COR-L47 (cell line): ENCODE measurements at regions not wholly inside any gene's neighbourhood (a gene's known extent, or its start where the extent isn't known, plus 50 kb on each side); places are given as distances from the start of the nearest gene placed in this dataset.
A peak's percentile ranks its signal among the peaks of the same experiment; 100 is the strongest.
"Not testable (repeated sequence)": the region's sequence is repeated elsewhere in the genome, so short reads cannot be mapped to it uniquely, and the experiment has no call there.

ENCODE experiments used
- DNase-seq: peaks from one replicate; lab custom pipeline; 2025; lab: John Stamatoyannopoulos, UW

DNA sequence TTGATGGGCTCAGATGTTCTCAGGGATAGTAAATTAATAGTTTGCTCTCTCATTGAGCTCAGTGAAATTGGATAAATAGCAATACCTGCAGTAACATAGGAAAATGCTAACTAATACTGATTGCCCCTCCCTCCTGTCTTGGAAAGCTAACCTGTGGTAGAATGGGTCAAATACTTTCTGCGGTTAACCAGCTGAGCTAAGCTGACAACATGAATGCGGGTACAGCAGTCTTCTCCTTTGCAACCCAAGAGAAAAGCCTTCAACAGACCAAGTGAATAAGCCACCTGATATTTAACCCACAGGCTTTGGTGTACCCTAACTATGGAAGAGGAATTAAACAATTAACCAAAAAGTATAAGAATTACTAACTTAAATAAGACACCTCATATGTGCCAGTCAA lies 408.3 kb upstream of the MAF start:
- no peak for DNase-seq

DNA sequence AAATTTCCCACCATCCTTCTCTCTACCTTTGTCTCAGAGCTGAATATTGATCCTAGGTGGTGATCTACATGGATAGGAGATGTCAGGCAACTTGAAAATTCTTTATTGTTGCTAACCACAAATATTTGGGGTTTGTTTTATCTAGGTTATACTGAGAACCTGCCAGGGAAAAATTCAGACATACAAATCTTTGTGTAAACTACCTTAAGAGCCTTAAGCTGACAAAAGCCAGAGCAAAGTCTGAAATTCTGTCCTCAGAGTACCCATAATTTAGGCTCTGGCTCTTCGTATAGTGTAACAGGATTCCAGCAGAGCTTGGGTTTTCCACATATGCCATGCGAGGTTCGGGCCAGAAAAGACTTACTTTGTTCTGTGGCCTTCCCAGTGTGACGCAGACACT lies 406.7 kb upstream of the MAF start:
- no peak for DNase-seq

DNA sequence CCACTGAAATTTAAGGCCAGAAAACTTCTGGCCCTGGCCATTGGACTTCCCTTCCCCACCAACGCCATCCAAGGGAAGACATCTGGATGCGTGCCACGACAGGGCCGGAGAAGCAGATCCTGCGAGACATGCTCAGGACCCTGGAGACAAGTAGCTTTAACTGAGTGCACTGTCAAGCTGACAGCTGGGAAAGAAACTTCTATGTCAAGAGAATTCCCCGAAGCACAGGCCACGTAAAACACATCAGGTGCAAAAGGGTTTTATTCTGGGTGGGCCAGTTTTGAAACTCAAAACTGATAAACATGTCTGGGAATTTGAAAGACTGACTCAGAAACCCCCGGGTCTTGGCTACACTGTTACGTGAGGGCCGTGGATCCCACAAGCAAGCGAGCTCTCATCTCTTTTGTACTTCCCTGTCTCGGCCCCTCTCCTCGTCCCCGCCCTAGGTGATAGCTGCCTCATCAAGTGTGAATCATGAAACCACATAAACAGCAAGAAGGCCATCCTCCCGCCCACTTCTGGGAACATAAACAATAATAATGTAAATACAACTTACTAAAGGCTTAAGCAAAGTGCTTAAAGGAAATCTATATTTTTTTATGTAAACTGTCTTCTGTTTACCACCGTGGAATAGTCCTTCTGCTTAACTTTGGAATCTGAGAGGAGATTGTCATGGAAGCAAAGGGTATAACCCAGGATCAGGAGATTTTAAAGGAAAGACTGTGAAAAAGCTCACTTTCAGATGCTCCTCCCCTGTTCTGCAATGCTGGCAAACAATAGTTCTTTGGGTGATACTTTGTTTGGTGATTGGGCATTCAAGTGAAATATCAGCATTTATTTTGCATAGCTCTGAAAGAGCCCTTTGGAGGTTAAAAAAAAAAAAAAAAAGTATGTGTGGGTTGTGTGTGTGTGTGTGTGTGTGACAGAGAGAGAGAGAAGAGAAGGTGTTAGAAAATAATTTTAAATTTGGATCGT lies 406.0 kb upstream of the MAF start:
- no peak for DNase-seq

DNA sequence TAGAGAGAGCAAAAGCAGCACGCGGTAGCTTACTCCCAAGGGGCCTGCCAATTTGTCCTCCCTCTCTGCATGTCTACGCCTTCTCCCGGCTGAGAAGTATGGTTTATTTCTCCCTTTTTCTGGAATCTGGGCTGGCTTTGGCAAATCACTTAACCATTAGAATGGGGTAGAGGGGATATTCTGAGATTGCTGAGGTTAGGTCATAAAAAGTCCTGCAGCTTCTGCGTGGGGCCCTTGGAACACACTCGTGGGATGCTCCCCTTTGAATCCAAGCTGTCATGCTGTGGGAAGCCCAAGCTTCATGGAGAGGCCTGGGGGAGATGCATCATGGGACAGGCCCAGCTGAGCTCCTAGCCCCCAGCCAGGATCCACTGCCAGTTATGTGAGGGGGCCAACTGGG lies 403.6 kb upstream of the MAF start:
- DNase-seq: no peak

DNA sequence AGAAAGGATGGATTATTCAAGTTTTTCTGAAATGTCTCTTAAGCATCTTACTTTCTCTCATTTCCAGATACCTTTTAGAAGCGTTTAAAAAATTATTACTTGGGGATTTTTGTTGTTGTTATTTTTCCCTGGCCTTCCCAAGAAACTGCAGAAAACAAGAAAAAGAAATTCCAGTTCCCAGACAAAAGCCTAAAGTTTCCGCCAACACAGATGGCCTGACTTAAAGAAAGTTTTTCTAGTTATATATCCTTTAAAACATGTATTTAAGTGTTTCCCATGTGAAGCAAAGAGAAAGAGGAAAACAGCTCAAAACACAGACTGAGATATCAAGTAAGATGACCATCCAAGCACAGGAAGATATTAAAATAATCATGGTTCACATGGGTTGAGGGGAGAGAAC lies 401.7 kb upstream of the MAF start:
- no peak for DNase-seq

DNA sequence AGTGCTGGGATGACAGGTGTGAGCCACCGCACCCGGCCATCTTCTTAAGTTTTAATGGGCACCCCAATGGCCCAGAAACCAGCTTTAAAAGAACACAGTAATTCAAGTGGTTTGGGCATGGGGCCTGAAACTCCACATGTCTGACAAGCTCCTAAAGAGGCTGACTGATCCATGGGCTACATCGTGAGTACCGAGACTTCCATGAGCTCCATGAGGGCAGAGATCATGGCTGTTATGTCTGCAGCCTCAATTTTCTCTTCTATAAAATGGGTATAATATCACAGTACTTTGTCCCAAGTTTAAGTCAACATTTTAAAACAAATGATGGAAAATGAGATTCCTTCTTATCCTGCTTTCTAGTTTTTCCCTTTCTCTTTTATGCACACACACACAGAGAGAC lies 397.6 kb upstream of the MAF start:
- no peak for DNase-seq

DNA sequence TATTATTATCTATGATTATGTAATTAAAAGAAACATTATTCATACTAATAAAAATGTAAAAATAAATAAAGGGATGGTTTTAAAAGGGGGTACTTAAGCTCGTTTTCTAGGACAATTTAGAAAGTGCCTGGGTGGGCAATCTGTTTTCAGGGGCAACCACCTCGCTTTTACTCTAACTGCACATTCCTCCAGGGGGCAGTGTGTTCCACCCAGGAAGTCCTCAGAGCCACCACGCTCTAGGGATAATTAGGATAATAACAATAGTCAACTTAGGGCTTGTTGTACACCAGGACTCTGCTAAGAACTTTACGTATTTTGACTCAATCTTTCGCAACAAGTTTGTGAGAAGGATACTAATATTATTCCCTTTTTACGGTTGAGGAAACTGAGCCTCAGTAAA lies 396.7 kb upstream of the MAF start:
- peak; percentile 2 for DNase-seq

DNA sequence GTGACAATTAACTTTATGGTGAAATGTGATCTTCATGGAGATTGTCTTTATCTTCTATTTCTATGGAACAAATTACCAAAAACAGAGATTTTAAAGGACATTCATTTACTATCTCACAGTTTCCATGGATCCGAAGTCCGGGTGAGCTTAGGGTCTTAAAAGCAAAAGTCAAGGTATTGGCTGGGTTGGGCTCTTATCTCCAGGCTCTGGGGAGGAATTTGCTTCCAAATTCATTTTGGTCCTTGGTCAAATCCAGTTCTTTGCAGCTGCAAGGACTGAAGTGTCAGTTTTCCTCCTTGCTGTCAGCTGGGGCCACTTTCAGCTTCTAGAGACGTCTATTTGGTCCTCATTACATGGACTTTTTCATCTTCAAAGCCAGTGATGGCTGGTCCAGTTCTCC lies 395.8 kb upstream of the MAF start:
- DNase-seq: no peak

DNA sequence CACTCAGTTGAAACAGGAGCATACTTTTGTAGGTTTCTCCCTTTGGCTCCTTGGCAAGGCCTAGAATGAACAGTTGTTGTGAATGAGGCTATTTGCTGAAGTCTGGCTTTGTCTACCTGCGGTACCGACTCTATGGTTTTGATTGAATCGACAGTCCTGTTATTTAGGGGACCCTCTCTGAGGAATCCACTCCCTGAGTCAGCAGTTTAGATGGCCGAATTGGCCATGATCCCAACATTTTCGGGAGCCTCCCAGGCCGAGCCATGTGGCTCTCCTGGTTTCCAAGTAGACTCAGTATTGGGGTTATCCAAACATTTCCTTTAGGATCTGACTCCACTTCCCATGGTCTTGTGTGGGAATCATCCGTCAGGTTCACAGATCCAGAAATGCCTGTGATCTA lies 394.8 kb upstream of the MAF start:
- DNase-seq: no peak

DNA sequence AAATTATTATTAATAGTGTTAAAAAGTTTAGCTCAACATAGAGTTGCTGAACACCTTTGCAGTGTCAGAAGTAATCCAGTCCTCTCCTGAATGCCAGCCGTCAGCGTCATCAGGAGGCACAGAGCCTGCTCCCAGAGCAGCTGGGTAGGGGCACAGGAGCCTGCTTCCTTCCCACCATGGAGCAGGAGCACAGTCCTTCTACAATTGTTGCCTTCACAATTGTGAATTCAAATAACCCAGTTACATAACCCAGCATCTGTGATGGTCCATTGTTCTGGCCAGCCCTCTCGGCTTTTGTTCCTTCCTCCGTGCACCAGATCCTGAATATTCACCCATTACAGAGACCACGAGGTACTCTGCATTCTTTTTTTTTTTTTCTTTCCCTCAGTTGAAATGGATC lies 393.9 kb upstream of the MAF start:
- no peak for DNase-seq

DNA sequence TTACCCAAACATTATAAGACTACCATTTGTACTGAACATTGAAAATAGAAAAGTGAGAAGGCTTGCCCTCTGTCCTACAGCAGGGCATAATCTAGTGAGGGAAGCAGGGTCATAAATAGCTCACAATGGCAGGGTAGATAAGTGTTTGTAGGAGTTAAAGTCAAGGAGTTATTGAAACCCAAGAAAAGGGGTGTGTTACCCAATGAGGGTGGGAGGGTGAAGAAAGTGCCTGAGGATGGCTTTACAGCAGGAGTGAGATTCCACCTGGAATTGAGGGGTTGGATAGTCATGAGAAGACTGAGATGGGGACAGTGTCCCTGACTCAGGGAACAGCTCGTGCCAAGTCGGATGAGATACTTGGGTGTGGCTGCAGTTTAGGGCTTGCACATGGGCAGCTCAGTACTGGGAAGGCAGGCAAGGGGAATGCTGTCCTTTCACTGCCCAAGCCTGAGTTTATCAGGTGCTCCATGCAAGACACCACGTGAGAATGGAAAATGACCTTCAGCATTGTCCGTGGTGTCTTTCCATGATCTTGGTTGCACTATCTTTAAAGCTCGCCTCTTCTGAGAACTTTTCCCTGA lies 393.2 kb upstream of the MAF start:
- no peak for DNase-seq

DNA sequence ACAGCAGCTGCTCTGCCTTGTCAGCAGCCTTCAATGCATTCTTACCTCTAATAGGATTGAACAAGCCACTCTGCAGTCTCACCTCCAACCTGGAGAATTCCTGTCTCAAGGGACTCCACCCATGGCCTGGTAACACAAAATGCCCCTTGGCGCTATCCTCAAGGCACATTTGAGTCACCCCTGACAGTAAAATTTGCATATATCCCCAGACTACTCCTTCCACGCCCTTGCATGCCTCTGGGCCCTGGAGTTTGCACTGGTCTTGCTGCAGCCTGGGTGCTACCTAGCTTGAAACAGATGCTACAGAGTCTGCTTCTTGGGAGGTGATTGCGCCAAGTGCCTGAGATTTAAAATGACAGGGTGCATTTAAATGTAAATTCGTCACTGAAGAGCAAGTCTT lies 391.4 kb upstream of the MAF start:
- DNase-seq: no peak

DNA sequence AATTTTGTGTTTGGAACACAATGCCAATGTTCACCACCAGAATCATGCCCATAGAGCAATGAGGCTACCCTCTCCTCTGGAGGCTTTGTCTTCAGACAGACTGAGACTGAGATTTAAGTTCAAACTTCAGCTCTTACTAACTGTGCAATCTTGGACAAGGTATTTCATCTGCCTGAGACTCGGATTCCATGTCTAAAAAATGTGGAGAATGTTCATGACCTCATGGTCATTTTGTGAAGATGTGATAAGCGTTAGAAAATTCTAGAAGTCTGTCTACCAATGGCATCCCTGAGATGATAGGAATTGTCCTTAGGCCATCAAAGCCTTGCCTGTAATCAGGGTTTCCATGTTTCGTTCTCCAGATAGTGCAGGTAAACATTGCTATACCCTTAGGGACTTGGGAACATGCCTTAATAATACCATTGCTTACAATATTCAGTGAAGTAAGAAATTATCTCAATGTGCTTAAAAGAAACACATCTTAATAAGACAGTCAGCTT lies 388.2 kb upstream of the MAF start:
- DNase-seq: no peak

DNA sequence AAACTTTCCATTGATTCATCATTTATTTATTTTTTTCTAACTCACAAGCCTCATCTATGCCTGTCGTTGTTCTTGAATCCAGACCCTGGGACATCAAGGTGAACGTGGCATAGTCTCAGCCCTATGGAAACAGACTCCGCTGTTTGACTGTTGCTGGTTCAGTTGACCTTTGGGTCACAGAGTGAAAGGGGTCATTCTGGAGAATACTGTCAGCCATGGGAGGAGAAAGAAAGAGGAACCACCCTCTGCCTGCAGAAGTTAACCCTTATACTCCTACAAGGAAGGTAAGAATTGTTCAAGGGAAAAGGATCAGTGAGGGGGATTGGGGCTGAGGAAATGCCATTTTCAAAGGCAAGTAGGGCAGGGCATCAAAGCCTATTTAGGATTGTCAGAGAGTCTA lies 387.6 kb upstream of the MAF start:
- no peak for DNase-seq

DNA sequence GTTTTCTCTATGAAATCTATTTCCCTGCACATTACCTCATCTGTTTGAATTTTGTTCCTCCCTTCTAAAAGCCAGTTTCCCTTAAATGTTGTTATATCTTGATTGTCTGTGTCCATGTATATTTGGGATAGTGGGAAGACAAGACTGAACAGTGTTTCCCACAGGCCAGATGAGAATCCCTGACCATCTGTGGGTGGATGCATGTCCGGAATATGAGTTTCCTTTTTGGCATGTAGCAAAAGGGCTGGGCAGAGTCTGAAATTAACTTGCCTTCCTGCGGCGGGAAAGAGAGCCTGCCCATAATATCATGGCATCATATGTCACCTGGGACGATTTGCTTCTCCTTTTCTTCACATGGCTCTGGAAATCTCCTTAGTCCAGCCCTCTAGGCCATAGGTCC lies 385.8 kb upstream of the MAF start:
- DNase-seq: no peak

DNA sequence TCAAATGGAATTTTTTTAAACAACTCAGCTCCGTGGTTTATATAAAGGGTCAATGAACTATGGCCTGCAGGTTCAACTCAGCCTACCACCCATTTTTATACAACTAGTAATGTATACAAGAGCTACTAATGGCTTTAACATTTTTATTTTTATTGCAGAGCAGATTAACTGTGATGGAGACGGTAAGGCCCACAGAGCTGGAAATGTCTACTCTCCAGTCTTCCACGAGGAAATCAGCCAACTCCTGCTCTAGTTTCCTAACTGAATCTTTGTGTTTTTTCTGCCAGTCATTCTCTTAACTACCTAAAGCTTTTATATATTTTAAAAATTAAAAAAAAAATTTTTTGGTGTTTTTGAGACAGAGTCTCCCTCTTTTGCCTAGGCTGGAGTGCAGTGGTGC lies 385.1 kb upstream of the MAF start:
- DNase-seq: no peak

DNA sequence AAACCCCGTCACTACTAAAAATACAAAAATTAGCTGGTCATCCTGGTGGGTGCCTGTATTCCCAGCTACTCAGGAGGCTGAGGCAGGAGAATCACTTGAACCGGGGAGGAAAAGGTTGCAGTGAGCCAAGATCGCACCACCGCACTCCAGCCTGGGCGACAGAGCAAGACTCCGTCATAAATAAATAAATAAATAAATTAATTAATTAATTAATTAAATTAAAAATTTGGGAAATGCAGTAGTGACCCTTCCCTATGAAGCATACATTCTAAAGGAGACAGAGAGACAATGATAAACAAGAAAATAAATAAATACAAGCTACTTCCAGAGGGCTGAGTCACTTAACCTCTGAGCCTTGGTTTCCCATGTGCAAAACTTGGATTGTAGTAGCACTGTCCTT lies 383.6 kb upstream of the MAF start:
- DNase-seq: not testable (repeated sequence)

DNA sequence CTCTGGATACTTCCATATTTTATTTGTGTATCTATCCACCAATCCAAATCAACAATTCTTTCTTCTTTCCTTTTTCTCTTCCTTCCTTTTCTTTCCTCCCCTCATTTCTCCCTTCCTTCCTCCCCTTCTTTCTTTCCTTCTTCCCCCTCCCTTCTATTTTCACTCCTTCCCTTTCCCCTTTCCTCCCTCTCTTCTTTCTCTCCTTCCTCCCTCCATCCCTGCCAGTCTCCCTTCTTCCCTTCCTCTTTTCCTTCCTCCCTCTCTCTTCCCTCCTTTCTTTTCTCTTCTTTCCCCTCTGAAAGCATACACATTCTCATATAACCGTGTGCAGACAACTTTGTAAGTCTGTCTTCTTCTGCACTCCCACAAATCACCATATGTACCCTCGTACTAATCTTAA lies 382.3 kb upstream of the MAF start:
- no peak for DNase-seq

DNA sequence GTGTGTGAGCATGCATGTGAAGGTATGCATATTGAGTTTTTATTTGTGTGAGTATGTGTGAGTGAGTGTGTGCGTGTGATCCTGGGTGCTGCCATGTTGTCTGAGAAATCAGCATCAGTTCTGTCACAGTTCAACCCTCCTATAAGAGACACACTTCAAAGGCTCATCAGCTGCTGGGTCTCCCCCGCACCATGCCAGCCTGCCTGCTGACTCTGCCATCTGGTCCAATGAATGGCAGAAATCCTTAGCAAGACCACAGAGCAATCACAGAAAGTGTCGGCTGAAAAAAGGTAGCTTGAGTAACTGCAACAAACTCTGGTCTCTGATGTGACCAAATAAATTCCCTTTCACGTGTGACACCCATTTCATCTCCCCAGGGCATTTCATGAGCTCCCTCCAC lies 381.8 kb upstream of the MAF start:
- DNase-seq: no peak

DNA sequence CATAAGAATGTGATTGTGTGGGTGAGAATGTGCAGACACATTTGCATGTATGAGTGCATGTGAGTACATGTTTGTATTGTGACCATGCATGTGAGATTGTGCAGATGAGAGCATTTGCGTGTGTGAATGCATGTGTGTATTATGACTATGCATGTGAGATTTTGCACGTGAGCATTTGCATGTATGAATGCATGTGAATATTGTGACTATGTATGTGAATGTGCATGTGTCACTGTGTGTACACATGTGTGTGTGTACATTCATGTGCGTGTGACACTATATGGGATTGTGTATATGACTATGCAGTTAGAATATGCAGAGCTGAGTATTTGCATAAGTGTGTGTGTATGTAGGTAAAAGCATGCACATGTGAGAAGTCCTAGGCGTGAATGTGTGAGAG lies 381.3 kb upstream of the MAF start:
- DNase-seq: no peak

DNA sequence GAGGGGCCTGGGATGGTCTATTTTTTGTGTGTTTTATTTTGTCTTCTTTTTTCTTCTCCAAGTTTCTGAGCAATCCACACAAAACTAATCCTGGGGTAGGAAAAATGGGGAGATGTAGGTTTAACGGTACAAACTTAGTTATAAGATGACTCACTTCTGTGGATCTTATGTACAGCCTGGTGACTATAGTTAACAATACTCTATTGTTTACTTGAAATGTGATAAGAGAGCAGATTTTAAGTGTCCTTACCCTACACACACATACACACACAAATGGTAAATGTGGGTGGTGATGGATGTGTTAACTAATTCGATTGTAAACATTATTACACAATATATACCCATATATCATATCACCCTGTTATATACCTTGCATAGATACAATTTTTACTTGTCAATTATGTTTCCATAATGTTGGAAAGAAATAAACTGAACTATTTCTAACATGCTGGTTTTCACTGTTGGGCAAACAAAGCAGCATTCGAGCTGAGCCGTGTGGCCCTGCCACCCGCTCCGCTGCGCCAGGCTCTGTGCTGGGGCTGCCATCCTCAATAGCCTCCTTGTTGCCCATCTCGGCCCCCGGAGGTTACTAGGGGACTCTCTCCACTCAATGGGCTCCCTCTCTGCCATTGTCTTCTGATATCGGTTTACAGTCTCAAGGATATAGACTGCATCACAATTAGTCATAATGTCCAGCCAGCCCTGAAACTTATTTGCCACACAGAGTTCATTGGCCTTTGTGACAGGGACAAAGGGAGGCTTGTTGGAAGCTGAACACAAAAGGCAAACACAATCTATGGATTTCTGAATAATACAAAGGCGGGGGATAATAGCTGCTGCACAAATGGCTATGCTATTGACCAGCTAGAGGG lies 380.3 kb upstream of the MAF start:
- DNase-seq: no peak

DNA sequence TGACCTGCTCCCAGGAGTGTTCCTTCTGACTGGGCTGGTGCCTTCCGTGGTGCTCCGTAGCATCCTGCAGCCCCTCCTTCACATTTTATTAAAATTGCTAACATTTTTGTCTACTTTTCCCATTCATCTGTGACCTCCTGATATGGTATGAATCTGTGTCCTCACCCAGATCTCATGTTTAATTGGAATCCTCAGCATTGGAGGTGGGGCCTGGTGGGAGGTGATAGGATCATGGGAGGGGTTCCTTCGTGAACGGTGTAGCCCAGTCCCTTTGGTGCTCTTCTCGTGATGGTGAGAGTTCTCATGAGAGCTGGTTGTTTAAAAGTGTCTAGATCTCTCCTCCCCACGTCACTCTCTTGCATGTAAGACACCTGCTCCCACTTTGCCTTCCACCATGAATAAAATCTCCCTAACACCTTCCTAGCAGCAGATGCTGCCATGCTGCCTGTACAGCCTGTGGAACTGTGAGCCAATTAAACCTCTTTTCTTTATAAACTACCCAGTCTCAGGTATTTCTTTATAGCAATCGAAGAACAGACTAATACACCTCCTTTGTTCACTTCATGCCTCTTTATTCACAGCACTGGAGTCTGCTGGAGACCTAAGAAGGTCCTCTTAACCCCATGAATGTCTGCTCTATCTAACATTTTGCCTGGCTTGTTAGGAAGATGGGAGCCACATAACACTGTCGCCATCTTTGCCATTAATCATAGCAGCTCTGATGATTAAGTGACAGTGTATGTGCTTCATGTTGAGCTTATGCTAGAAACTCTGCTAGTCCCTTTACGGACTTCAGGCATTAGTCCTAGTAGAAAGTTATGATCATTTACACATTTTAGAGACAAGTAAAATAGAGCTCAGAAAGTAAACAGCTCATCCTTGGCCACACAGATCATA lies 377.7 kb upstream of the MAF start:
- DNase-seq: no peak
